GM18498 (cell line): ENCODE measurements at regions not wholly inside any gene's neighbourhood (a gene's known extent, or its start where the extent isn't known, plus 50 kb on each side); places are given as distances from the start of the nearest gene placed in this dataset.

Source experiments
- ATAC-seq: cut with Tn5 transposase; IDR thresholded peaks from one replicate; pipeline ENCODE4 v1.9.1; 2021; ENCODE audit warnings: mild to moderate bottlenecking, moderate library complexity; ENCODE audit not compliant: unreplicated experiment

DNA sequence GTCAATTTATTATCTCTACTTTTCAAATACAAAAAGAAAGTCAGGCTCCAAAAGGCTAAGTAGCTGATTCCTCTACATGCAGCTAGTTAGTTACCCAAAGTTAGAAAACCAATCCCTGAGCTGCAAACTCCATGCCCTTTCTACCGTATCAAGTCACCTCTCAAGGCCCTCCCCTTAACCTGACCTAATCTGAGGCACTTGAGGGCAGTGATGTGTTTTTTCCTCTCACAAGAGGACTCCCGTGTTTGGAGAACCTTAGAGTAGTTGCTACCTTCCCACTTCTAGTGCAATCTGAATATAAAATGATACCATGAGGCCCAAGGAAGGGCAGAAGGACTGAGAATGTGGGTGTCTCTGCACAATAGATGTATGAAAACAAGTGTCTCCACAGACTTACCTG lies 907.9 kb upstream of the CELF4 start:
- no peak for ATAC-seq

DNA sequence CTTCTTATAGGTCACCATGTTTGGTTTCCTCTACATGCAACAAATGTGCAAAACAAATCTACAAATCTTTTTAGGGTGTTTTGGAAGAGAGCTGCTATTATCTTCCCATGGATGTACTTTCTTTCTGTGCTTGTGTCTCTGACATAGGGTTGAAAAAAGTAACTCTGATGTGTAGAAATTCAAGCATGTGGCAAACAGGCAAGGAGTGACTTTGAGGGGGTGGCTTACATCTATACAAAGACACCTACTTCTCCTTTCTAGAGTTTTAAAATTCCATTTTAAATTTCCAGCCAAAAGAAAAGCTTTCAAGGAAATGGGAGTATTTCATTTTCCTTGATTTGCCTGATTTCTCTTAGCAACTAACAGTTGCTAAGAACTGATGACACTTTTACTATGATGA lies 904.8 kb upstream of the CELF4 start:
- no peak for ATAC-seq

DNA sequence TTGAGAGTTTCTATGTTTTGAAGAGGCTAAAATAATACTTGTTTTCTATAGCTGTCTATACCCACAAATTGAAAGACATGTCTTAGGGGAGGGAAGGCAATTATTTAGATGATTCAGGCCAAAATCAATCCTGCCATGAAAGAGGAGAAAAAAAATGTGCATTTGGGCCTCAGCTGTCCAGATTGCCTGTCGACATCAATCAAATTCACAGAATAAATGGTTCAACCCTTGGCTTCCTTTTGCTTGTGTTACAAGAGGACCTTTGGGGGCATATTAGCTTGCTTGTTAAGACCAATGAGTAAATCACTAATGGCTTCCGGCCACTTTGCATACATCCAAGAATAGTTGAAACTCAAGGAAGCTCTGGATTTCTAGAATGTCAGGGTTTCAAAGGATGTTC lies 900.8 kb upstream of the CELF4 start:
- no peak for ATAC-seq

DNA sequence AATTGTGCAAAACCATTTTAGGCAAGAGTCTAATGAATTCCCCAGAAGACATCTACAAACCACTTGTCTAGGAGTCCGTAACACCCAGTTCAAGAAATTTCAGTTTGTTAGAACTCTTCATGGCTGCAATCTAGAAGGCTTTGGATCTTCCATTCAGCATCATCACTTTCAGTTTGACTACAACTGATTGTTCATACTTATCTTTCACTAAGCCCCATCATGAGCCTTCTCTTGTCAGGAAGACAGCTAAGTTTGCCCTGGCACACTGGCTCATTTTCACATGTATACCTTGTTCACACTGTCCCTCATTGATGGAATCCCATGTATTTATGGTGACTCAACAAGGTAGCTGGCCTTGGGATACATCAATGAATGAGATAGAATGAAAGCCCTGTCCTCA lies 898.4 kb upstream of the CELF4 start:
- ATAC-seq: no peak

- no peak for ATAC-seq
Observed at GRCh38 chr18:38460657-38461056, 895.1 kb upstream of the CELF4 start.

DNA sequence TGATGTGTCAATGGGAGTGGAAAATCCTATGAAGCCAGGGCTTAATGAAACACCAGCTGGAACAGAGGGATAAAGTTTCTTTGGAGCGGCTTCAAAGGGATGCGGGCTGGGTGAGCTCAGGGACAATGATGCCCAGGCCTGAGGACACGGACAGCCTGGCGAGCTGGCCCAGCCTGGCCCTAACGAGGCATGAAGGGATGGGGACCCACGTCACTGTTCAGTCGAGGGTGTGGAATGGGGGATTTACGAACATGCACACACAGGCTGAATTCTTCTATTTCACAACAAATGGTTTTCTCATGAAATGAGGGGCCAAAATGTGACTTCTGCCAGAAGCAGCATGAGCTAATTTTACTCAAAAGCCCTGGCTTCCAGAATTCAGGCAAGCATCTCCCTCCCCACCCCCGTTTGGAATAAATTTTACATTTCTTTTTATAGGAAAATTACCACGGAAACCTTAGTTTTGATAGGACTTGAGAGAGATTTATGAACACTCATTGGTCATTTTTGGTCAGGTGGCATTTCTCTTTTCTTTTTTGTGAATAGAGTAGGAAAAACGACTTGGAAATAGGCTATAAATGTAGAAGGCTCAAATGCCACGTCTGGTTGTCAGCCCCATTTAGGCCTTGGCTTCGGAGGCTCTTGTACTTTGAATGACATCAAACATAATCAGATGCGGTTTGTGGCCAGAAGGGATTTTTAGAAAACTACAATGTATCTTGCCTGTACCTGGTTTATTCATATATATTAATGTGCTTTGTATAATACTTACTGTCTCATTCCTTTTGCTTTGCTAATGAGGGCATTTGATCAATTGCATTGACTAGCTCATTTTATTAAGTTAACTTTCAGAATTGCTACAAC lies 893.8 kb upstream of the CELF4 start:
- no peak for ATAC-seq

DNA sequence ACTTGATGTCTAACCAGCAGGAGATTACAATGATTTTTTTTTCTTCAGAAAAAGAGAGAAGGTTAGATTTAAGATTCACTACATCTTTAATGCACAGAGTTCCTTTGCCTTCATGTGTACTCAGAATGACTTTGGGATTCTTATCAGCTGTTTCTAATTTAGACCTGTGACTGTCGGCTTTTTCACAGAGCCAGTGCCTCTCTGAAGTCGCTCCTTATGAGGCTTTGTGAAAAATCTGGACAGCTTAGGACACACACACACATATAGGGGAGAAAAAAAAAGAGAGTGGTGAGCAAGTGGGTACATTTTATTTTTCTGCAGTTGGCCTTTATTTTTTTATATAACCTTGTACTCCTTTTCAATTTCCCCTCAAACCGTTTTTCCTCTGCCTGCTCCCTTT lies 893.1 kb upstream of the CELF4 start:
- ATAC-seq: no peak

- ATAC-seq: no peak
Observed at GRCh38 chr18:38456253-38456652, 890.7 kb upstream of the CELF4 start.

- ATAC-seq: no peak
Observed at GRCh38 chr18:38454764-38455469, 889.3 kb upstream of the CELF4 start.

DNA sequence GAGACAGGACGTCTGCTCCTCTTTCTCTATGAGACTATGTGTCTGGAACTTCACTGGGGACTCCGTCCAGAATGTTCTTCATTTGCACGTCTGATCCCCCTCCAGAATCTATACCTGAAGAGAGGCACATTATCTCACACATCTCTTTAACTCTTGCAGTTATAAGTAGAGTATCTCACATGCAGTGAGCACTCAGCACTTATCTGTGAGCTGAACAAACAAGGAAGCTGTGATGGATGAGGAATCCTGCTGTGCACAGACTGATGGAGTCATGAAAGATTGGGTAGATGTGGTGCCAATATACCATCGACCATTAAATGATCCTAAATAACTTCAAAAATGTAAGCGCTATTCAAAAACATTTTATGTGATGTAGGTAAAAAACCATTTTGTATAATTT lies 888.3 kb upstream of the CELF4 start:
- ATAC-seq: no peak

DNA sequence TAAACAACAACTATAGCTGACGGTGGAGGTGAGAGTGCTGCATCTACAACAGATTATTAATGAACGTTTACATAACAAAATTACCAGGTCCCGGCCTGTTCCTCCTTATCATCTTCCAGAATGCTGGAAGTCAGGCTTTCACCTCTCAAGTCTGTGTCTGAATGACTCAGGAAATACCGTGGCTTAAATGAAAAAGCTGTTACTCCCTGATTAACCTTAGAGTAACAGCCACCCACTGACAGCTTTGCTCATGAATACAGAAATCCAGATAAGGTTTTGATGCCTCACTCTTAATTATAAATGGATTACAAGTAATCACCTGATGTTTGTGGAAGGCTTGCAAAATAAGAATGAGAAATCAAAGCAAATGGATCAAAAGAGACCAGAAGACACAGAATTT lies 885.3 kb upstream of the CELF4 start:
- no peak for ATAC-seq

- no peak for ATAC-seq
Observed at GRCh38 chr18:38445804-38446145, 880.2 kb upstream of the CELF4 start.

DNA sequence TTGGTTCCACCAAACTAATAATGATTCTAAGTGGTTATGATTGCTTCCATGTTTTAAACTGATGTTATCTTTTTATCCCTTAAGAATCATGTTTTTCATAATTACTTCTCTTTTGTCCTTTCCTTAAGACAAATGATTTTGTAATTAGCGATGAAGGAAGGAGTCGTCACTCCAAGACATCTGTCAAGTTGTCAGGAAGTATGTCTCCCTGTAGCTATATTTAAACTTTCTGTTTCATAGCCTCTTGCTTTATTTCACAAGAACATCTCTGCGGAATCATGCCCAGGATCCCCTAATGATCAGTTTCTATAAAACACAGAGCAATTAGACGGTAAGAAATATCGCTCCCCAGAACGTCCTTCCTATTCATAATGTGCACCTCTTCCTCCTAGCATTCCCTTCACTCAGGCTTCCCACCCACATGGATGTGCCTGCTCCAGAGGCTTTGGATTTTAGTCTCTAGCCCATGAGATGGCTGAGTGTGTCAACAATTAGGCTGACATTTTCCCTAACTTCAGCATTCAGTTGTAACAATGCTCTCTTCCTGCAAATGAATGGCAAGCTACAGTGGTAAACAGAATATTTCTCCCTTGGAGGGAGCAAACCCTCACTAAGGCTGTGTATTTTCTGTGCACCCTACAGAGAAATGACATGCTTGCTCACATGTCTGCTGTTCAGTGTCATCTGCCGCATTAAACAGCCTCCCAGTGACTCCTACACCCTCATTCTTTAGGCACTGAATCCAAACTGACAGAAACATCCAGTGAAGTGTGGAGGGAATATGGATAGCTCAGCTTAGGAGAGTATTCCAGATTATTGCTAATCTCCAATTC lies 879.6 kb upstream of the CELF4 start:
- ATAC-seq: no peak

GRCh38 chr18:38427736-38428135 lies 862.1 kb upstream of the CELF4 start:
- no peak for ATAC-seq

- no peak for ATAC-seq
Observed at GRCh38 chr18:38427234-38427633, 861.6 kb upstream of the CELF4 start.

- no peak for ATAC-seq
Observed at GRCh38 chr18:38421872-38422615, 856.4 kb upstream of the CELF4 start.

DNA sequence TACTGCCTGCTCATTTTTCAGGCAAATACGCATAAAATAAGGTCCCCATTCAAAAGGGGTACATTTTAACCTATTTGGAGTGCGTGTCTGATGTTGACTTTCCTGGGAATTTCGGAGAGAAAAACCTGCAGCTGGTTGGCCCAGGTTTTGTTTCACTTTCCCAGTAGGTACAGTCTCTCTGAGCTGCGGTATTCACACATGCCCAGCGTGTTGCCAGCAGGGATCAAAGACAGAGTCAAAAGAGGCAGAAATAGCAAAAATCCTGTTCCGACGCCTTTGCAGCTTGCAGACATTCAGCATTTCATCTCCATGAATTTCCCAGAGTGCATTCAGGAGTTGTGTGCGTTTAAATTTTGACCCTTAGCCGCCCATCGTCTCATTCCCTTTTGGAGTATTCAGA lies 855.4 kb upstream of the CELF4 start:
- ATAC-seq: no peak

- ATAC-seq: no peak
Observed at GRCh38 chr18:38420611-38421010, 855.0 kb upstream of the CELF4 start.

GRCh38 chr18:38415811-38416210 lies 850.2 kb upstream of the CELF4 start:
- ATAC-seq: no peak

DNA sequence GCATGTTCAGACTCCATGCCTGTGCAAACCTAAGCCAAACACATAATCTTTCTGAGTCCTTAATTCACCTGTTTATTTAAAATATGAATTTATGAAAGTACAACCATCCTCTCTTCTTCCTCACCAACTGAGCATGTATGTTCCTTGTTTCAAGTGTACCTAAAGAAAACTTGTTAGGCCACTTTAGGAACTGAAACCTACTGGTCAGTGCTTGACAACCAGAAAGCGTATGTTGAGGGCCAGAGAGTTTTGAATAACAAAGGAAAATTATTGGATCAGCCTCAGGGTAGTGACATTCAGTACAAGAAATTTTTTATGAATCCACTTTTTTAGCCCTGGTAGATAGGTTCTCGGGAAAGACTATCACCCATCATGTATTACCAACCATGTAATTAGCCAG lies 847.6 kb upstream of the CELF4 start:
- no peak for ATAC-seq

DNA sequence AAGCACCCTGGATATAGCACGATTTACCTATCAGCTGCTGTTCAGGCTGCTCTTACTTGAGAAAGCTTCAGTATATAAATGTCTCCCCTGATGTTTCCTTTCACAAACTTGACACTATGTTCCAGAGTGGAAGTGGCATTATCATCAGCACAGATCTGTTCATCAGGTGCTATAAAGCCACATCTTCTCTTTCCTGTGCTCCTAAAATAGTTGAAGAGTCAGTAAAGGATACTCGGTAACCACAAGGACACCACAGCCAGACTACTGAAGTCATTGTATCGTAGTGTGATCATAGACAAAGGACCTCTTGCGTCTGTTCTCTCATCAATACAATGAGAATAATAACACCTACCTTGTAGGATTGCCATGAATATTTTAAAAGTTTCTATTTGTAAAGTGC lies 841.0 kb upstream of the CELF4 start:
- ATAC-seq: no peak
